Endothelial cell of umbilical vein (primary cell): ENCODE measurements at regions not wholly inside any gene's neighbourhood (a gene's known extent, or its start where the extent isn't known, plus 50 kb on each side); places are given as distances from the start of the nearest gene placed in this dataset.

Experiments
- BruUV-seq: library from RNA; stranded (reverse); fragments of 400-500 nt; replicated peaks from 2 replicates; lab custom pipeline; 2021; lab: Mats Ljungman, UMichigan
- CTCF ChIA-PET: fragments of 300-600, 350-600 bp; sonication (Branson Sonifier 250); formaldehyde crosslinking; loops from one replicate; lab custom pipeline; 2021; ENCODE audit warnings: antibody characterized with exemption, inconsistent platforms; lab: Charles Lee
- POLR2A ChIA-PET: fragments of 300-600, 350-600 bp; sonication (Branson Sonifier 250); formaldehyde crosslinking; loops from one replicate; lab custom pipeline; 2021; ENCODE audit warnings: antibody characterized with exemption, inconsistent platforms; lab: Charles Lee
- DNase-seq: peaks from one replicate; pipeline ENCODE4 v3.0.0-alpha.2; 2011; ENCODE audit warnings: low read depth, low spot score
- FAIRE-seq: peaks from 2 replicates; lab custom pipeline; 2011; peaks lifted over from hg19 to GRCh38; lab: Jason Lieb, UNC
- H2AFZ ChIP-seq: 2 replicates; pipeline ENCODE4 v1.6.0; 2012; ENCODE audit warnings: low read depth, low read length, control low read depth, inconsistent platforms
- H3K27ac ChIP-seq: 2 replicates; pipeline ENCODE4 v1.5.1; 2011; ENCODE audit warnings: low read depth, mild to moderate bottlenecking, control low read depth, low read length, moderate library complexity; ENCODE audit not compliant: insufficient read depth
- H3K27me3 ChIP-seq, 2 experiments: 2 replicates each; pipeline versions ENCODE4 v1.6.0 to v1.6.1; 2011; ENCODE audit warnings: low read length in 2 of 2, mixed read lengths in 1 of 2; ENCODE audit not compliant: control insufficient read depth in 2 of 2, insufficient read depth in 2 of 2
- H3K36me3 ChIP-seq, 2 experiments: 2 replicates in 1 of 2; 3 replicates in 1 of 2; pipeline ENCODE4 v1.5.1; 2011; ENCODE audit warnings: low read length in 2 of 2, mild to moderate bottlenecking in 1 of 2, moderate library complexity in 1 of 2; ENCODE audit not compliant: control insufficient read depth in 2 of 2, insufficient read depth in 2 of 2; ENCODE audit errors: extremely low read depth in 1 of 2
- H3K4me1 ChIP-seq: 3 replicates; pipeline ENCODE4 v1.5.1; 2011; ENCODE audit warnings: mild to moderate bottlenecking, low read length; ENCODE audit not compliant: control insufficient read depth, insufficient read depth; ENCODE audit errors: extremely low read depth
- H3K4me2 ChIP-seq: 2 replicates; pipeline ENCODE4 v1.6.1; 2011; ENCODE audit warnings: low read length, control low read depth, mixed read lengths; ENCODE audit not compliant: insufficient read depth
- H3K4me3 ChIP-seq, 3 experiments: fragments of 200-600 bp in 1 of 3; sonication (generic), shearing (Covaris generic) in 1 of 3; replicated peaks in 1 of 3; 2 replicates each; pipeline ENCODE4 v1.5.1; 2011 to 2016; ENCODE audit warnings: control low read depth in 3 of 3, low read length in 3 of 3, mild to moderate bottlenecking in 2 of 3, inconsistent platforms in 1 of 3, low read depth in 1 of 3, moderate library complexity in 1 of 3; ENCODE audit not compliant: insufficient read depth in 1 of 3
- H3K79me2 ChIP-seq: 2 replicates; pipeline ENCODE4 v1.6.0; 2012; ENCODE audit warnings: low read length, inconsistent platforms; ENCODE audit not compliant: control insufficient read depth, insufficient read depth
- H3K9ac ChIP-seq: replicated peaks from 2 replicates; pipeline ENCODE3; 2011; ENCODE audit warnings: low read length, control low read depth; ENCODE audit not compliant: insufficient read depth; ENCODE audit errors: extremely low read depth
- H3K9me1 ChIP-seq: replicated peaks from 3 replicates; pipeline ENCODE4 v1.6.0; 2011; ENCODE audit warnings: mild to moderate bottlenecking, low read length; ENCODE audit not compliant: control insufficient read depth, insufficient read depth; ENCODE audit errors: extremely low read depth
- H3K9me3 ChIP-seq: replicated peaks from 2 replicates; pipeline ENCODE4 v1.5.1; 2012; ENCODE audit warnings: low read length, inconsistent platforms; ENCODE audit not compliant: control insufficient read depth, insufficient read depth
- H4K20me1 ChIP-seq: replicated peaks from 2 replicates; pipeline ENCODE3; 2011; ENCODE audit warnings: mild to moderate bottlenecking, low read length; ENCODE audit not compliant: control insufficient read depth, insufficient read depth; ENCODE audit errors: extremely low read depth
- CTCF ChIP-seq, 2 donors: IDR thresholded peaks; 1 replicate in 1 of 2; 2 replicates in 1 of 2; pipeline ENCODE4 v1.5.1; 2011; ENCODE audit warnings: low read length in 2 of 2, mild to moderate bottlenecking in 2 of 2, moderate library complexity in 2 of 2, control low read depth in 1 of 2, inconsistent platforms in 1 of 2, low read depth in 1 of 2; ENCODE audit not compliant: insufficient read depth in 1 of 2; ENCODE audit errors: extremely low read depth in 1 of 2
- EZH2 ChIP-seq: IDR thresholded peaks from 2 replicates; pipeline ENCODE4 v1.6.1; 2012; ENCODE audit warnings: borderline replicate concordance, low read depth, mild to moderate bottlenecking, moderate library complexity, low read length, inconsistent platforms; ENCODE audit not compliant: severe bottlenecking
- FOS ChIP-seq: IDR thresholded peaks from 2 replicates; pipeline ENCODE4 v1.6.1; 2011; ENCODE audit warnings: mild to moderate bottlenecking, low read length, moderate library complexity, borderline replicate concordance; ENCODE audit not compliant: insufficient read depth
- GATA2 ChIP-seq: IDR thresholded peaks from 2 replicates; pipeline ENCODE4 v1.7.0; 2011; ENCODE audit warnings: low read depth, mild to moderate bottlenecking, moderate library complexity, mixed read lengths, low read length; ENCODE audit not compliant: insufficient read length, insufficient read depth
- JUN ChIP-seq: IDR thresholded peaks from 2 replicates; pipeline ENCODE4 v1.6.1; 2011; ENCODE audit warnings: borderline replicate concordance, low read depth; ENCODE audit not compliant: insufficient read length, insufficient read depth
- MAX ChIP-seq: IDR thresholded peaks from 2 replicates; pipeline ENCODE4 v1.6.1; 2011; ENCODE audit not compliant: insufficient read depth, insufficient read length
- MYC ChIP-seq: IDR thresholded peaks from one replicate; pipeline ENCODE4 v1.6.1; 2011; ENCODE audit warnings: mild to moderate bottlenecking, low read depth, low read length
- POLR2A ChIP-seq: IDR thresholded peaks from 2 replicates; pipeline ENCODE4 v1.6.1; 2012; ENCODE audit warnings: low read depth, mild to moderate bottlenecking, control low read depth, low read length
- POLR2AphosphoS5 ChIP-seq: IDR thresholded peaks from 2 replicates; pipeline ENCODE4 v1.6.1; 2012; ENCODE audit warnings: low read depth, mild to moderate bottlenecking, control low read depth, low read length, moderate library complexity; ENCODE audit not compliant: insufficient read depth
- dilution Hi-C: fragments of 300-500 bp; cut with MboI; formaldehyde crosslinking; loops from one replicate; pipeline ENCODE4 v1.15.0; 2019; ENCODE audit warnings: low sequenced_read_pairs; ENCODE audit not compliant: extremely low pct_ligation_motif_present
- intact Hi-C: fragments of 100-400 bp; cut with micrococcal nuclease; formaldehyde crosslinking; loops from one replicate; pipeline ENCODE4 v1.10.0; 2022

- Histone ChIP-seq H3K9ac (no peak overlapping the region), H3K79me2 (no peaks in the 10 kb centered on the region), H3K36me3 (no peaks in the 10 kb centered on the region), H3K4me2 (no peak overlapping the region), H3K4me1 (no peaks in the 10 kb centered on the region), H3K9me1 (no peaks in the 10 kb centered on the region), H3K9me3 (no peaks in the 10 kb centered on the region), H4K20me1 (no peaks in the 10 kb centered on the region), H2AFZ (no peak overlapping the region), H3K4me3 (no peak overlapping the region), H3K27me3 (no peaks in the 10 kb centered on the region), H3K27ac (no peak overlapping the region)
- dilution Hi-C loops (no loop called here), intact Hi-C loops (no loop called here)
- no peak for TF ChIP-seq CTCF (IDR thresholded peaks at IDR 0.05; ENCODE audit: extremely low read depth in 1 of 2, insufficient read depth in 1 of 2, low read depth in 1 of 2, low read length in 2 of 2)
- TF ChIP-seq JUN: no peak
- TF ChIP-seq MAX: no peak
- no peak for TF ChIP-seq POLR2AphosphoS5
- no peak for TF ChIP-seq MYC
- TF ChIP-seq FOS: no peak
- TF ChIP-seq EZH2: no peak
- TF ChIP-seq GATA2: no peak
- TF ChIP-seq POLR2A: no peak
- FAIRE-seq (no peak), DNase-seq (no peak)
- CTCF ChIA-PET: no interaction called here
- BruUV-seq: no TSS peak
- POLR2A ChIA-PET: no interaction called here
Observed at GRCh38 chr2:78606895-78607294, 418.6 kb upstream of the REG3G start.
